ENCODE measurements at regions not wholly inside any gene's neighbourhood (a gene's known extent, or its start where the extent isn't known, plus 50 kb on each side); places are given as distances from the start of the nearest gene placed in this dataset.

- no peak for TF ChIP-seq SUZ12 (IDR thresholded peaks at IDR 0.05)
- no peak for TF ChIP-seq FOXK2 (IDR thresholded peaks at IDR 0.05)
- no peak for TF ChIP-seq BHLHE40 (IDR thresholded peaks at IDR 0.05; ENCODE audit: borderline replicate concordance)
These were observed 115.1 kb upstream of the MTAP start for GRCh38 chr9:21687351-21687750.

Data from HEK293T (cell line).